SIG-M5 treated with dmso at 0.1 percent for 504 hours (cell line): ENCODE measurements at regions not wholly inside any gene's neighbourhood (a gene's known extent, or its start where the extent isn't known, plus 50 kb on each side); places are given as distances from the start of the nearest gene placed in this dataset.

Source experiments
- DNase-seq: peaks from one replicate; lab custom pipeline; 2025; ENCODE audit not compliant: unreplicated experiment; lab: John Stamatoyannopoulos, UW

- DNase-seq, result no peak
These were observed 952.7 kb downstream of the BRD1 start for GRCh38 chr22:48874956-48875355.

- no peak for DNase-seq
These were observed 954.5 kb downstream of the BRD1 start for GRCh38 chr22:48873191-48873520.

GRCh38 chr22:48872271-48873190 lies 955.1 kb downstream of the BRD1 start:
- no peak for DNase-seq

GRCh38 chr22:48871176-48871840 lies 956.4 kb downstream of the BRD1 start:
- DNase-seq, result no peak

- no peak for DNase-seq
These were observed 957.2 kb downstream of the BRD1 start for GRCh38 chr22:48870436-48870835.

GRCh38 chr22:48869788-48870187 lies 957.9 kb downstream of the BRD1 start:
- no peak for DNase-seq

- no peak for DNase-seq
These were observed 958.5 kb downstream of the BRD1 start for GRCh38 chr22:48869161-48869560.

- no peak for DNase-seq
These were observed 959.1 kb downstream of the BRD1 start for GRCh38 chr22:48868554-48868953.

GRCh38 chr22:48867891-48868290 lies 959.8 kb downstream of the BRD1 start:
- DNase-seq, result no peak

GRCh38 chr22:48866906-48867681 lies 960.6 kb downstream of the BRD1 start:
- no peak for DNase-seq

- no peak for DNase-seq
These were observed 962.9 kb downstream of the BRD1 start for GRCh38 chr22:48864748-48865147.

GRCh38 chr22:48863965-48864528 lies 963.6 kb downstream of the BRD1 start:
- no peak for DNase-seq

- no peak for DNase-seq
These were observed 967.1 kb downstream of the BRD1 start for GRCh38 chr22:48860557-48860956.

- DNase-seq, result no peak
These were observed 968.8 kb downstream of the BRD1 start for GRCh38 chr22:48858856-48859255.

- DNase-seq, result no peak
These were observed 969.6 kb downstream of the BRD1 start for GRCh38 chr22:48858121-48858520.

GRCh38 chr22:48857202-48857805 lies 970.4 kb downstream of the BRD1 start:
- no peak for DNase-seq

GRCh38 chr22:48856308-48856615 lies 971.4 kb downstream of the BRD1 start:
- DNase-seq, result no peak

GRCh38 chr22:48855593-48856307 lies 971.9 kb downstream of the BRD1 start:
- DNase-seq, result no peak

- DNase-seq, result no peak
These were observed 972.7 kb downstream of the BRD1 start for GRCh38 chr22:48855013-48855412.

GRCh38 chr22:48853627-48854240 lies 973.9 kb downstream of the BRD1 start:
- DNase-seq, result no peak
